Body of pancreas (tissue), 4 donors: ENCODE measurements at regions not wholly inside any gene's neighbourhood (a gene's known extent, or its start where the extent isn't known, plus 50 kb on each side); places are given as distances from the start of the nearest gene placed in this dataset.

ENCODE experiments used
- ATAC-seq: fragments of 150-250 bp; one replicate; pipeline ENCODE4 v1.9.1; 2016
- DNase-seq, 4 donors: peaks; one replicate each; pipeline ENCODE4 v3.0.0-alpha.2; 2019
- H3K27ac ChIP-seq, 4 donors: fragments of 200-600 bp; sonication (generic); 1 replicate in 3 of 4; 2 replicates in 1 of 4; pipeline versions ENCODE4 v1.5.1 to v1.6.1; 2016 to 2019; ENCODE audit warnings: mild to moderate bottlenecking in 1 of 4, mixed read lengths in 1 of 4, moderate library complexity in 1 of 4
- H3K27me3 ChIP-seq, 2 donors: fragments of 200-600 bp; sonication (generic); one replicate each; pipeline ENCODE4 v1.6.0; 2016; ENCODE audit warnings: mild to moderate bottlenecking in 1 of 2
- H3K36me3 ChIP-seq, 2 donors: fragments of 200-600 bp; sonication (generic); replicated peaks in 1 of 2; 2 replicates each; pipeline ENCODE4 v1.5.1; 2016; ENCODE audit warnings: low read depth in 2 of 2; ENCODE audit not compliant: insufficient read depth in 1 of 2
- H3K4me1 ChIP-seq: fragments of 200-600 bp; sonication (generic); one replicate; pipeline ENCODE4 v1.6.0; 2016
- H3K4me3 ChIP-seq, 2 donors: fragments of 200-600 bp; sonication (generic); 1 replicate in 1 of 2; 2 replicates in 1 of 2; pipeline ENCODE4 v1.5.1; 2016 to 2019
- H3K9me3 ChIP-seq, 3 donors: fragments of 200-600 bp; sonication (generic); 1 replicate in 2 of 3; 2 replicates in 1 of 3; pipeline ENCODE4 v1.5.1; 2016
- CTCF ChIP-seq, 7 experiments: fragments of 450-650 bp in 4 of 7; fragments of 200-600 bp in 3 of 7; sonication (generic) in 3 of 7; IDR thresholded peaks; one replicate each; pipeline ENCODE4 v1.5.1; 2016 to 2019; ENCODE audit warnings: antibody characterized with exemption in 7 of 7
- POLR2A ChIP-seq, 3 donors: fragments of 450-650 bp; IDR thresholded peaks; one replicate each; pipeline ENCODE4 v1.6.1; 2016; ENCODE audit warnings: antibody characterized with exemption in 3 of 3, mild to moderate bottlenecking in 2 of 3
- WGBS, 2 donors: methylation state at CpG; one replicate each; pipeline ENCODE4 v1.1.5; 2017; 5-methylcytosine and 5-hydroxymethylcytosine counted together
- intact Hi-C: fragments of 100-400 bp; cut with DNase I; formaldehyde crosslinking; loops from one replicate; pipeline ENCODE4 v1.15.1; 2023

GRCh38 chr13:83423861-83424260 lies 458.4 kb downstream of the SLITRK1 start:
- DNase-seq (no peak), ATAC-seq (no peak)
- 59 to 61% methylated on average over 3 of the region's 3 CpGs for WGBS, 2 donors
- intact Hi-C loops = no loop called here
- Histone ChIP-seq H3K4me1 (no peaks in the 10 kb centered on the region), H3K27me3 (no peaks in the 10 kb centered on the region), H3K36me3 (no peaks in the 10 kb centered on the region), H3K4me3 (no peak overlapping the region), H3K27ac (no peak overlapping the region), H3K9me3 (no peaks in the 10 kb centered on the region)
- no peak for TF ChIP-seq POLR2A (IDR thresholded peaks at IDR 0.05)
- no peak for TF ChIP-seq CTCF (IDR thresholded peaks at IDR 0.05)

- H3K27ac ChIP-seq = no peak overlapping the region
- H3K9me3 ChIP-seq = no peaks in the 10 kb centered on the region
- ATAC-seq (no peak), DNase-seq (no peak)
- H3K4me1 ChIP-seq = no peaks in the 10 kb centered on the region
- no peaks in the 10 kb centered on the region for H3K36me3 ChIP-seq
- H3K4me3 ChIP-seq = no peak overlapping the region
- H3K27me3 ChIP-seq = no peaks in the 10 kb centered on the region
- TF ChIP-seq POLR2A (IDR thresholded peaks at IDR 0.05) = no peak
- TF ChIP-seq CTCF (IDR thresholded peaks at IDR 0.05) = no peak
- 73 to 74% methylated on average over 2 of the region's 2 CpGs for whole genome bisulfite sequencing, 2 donors
- intact Hi-C loops = no loop called here
Observed at GRCh38 chr13:83423381-83423780, 458.9 kb downstream of the SLITRK1 start.

- intact Hi-C loops = no loop called here
- Histone ChIP-seq H3K9me3 (no peaks in the 10 kb centered on the region), H3K4me3 (no peak overlapping the region), H3K27me3 (no peaks in the 10 kb centered on the region), H3K27ac (no peak overlapping the region), H3K36me3 (no peaks in the 10 kb centered on the region), H3K4me1 (no peaks in the 10 kb centered on the region)
- no peak for DNase-seq
- no peak for TF ChIP-seq CTCF (IDR thresholded peaks at IDR 0.05)
- no peak for TF ChIP-seq POLR2A (IDR thresholded peaks at IDR 0.05)
- 65 to 73% methylated on average over 4 of the region's 4 CpGs for WGBS, 2 donors
- ATAC-seq = no peak
Observed at GRCh38 chr13:83414393-83414792, 467.9 kb downstream of the SLITRK1 start.

GRCh38 chr13:83386609-83387008 lies 495.7 kb downstream of the SLITRK1 start:
- no peaks in the 10 kb centered on the region for H3K27me3 ChIP-seq
- TF ChIP-seq POLR2A (IDR thresholded peaks at IDR 0.05) (no peak), CTCF (IDR thresholded peaks at IDR 0.05) (no peak)
- H3K9me3 ChIP-seq = no peaks in the 10 kb centered on the region
- no peaks in the 10 kb centered on the region for H3K4me1 ChIP-seq
- WGBS, 2 donors = 84 to 93% methylated on average over 1 of the region's 1 CpG
- H3K36me3 ChIP-seq = no peaks in the 10 kb centered on the region
- intact Hi-C loops = no loop called here
- no peak overlapping the region for H3K4me3 ChIP-seq
- ATAC-seq (no peak), DNase-seq (no peak)
- H3K27ac ChIP-seq = no peak overlapping the region

GRCh38 chr13:83378908-83379307 lies 503.4 kb downstream of the SLITRK1 start:
- H3K36me3 ChIP-seq = no peaks in the 10 kb centered on the region
- ATAC-seq = no peak
- no peaks in the 10 kb centered on the region for H3K27me3 ChIP-seq
- H3K9me3 ChIP-seq = no peaks in the 10 kb centered on the region
- H3K4me3 ChIP-seq = no peak overlapping the region
- TF ChIP-seq POLR2A (IDR thresholded peaks at IDR 0.05) = no peak
- TF ChIP-seq CTCF (IDR thresholded peaks at IDR 0.05) = no peak
- H3K4me1 ChIP-seq = no peaks in the 10 kb centered on the region
- 13 to 18% methylated on average over 1 of the region's 1 CpG for WGBS, 2 donors
- intact Hi-C loops = no loop called here
- DNase-seq = no peak
- H3K27ac ChIP-seq = no peak overlapping the region
